Panc1 (cell line): ENCODE measurements at regions not wholly inside any gene's neighbourhood (a gene's known extent, or its start where the extent isn't known, plus 50 kb on each side); places are given as distances from the start of the nearest gene placed in this dataset.

Experiments used
- ATAC-seq: fragments of 200-7000 bp; cut with Tn5 transposase; 2 replicates; pipeline ENCODE4 v1.9.1; 2020; ENCODE audit warnings: mild to moderate bottlenecking, moderate library complexity
- BruUV-seq: library from RNA; stranded (reverse); fragments of 400-500 nt; replicated peaks from 2 replicates; lab custom pipeline; 2021; lab: Mats Ljungman, UMichigan
- CTCF ChIA-PET: fragments of 300-600 bp; sonication (Branson Sonifier 250); formaldehyde crosslinking; loops from one replicate; lab custom pipeline; 2022; ENCODE audit warnings: antibody characterized with exemption; lab: Charles Lee
- POLR2A ChIA-PET: fragments of 300-600 bp; sonication (Branson Sonifier 250); formaldehyde crosslinking; loops from one replicate; lab custom pipeline; 2022; ENCODE audit warnings: antibody characterized with exemption; lab: Charles Lee
- DNase-seq: peaks from one replicate; pipeline ENCODE4 v3.0.0-alpha.2; 2010; ENCODE audit warnings: low read depth, low spot score
- H3K27ac ChIP-seq: 2 replicates; pipeline ENCODE4 v1.5.1; 2011; ENCODE audit warnings: mild to moderate bottlenecking, low read length, inconsistent platforms
- H3K27me3 ChIP-seq: fragments of 200-500 bp; sonication (Bioruptor generic); 2 replicates; pipeline ENCODE4 v1.6.0; 2014; ENCODE audit warnings: low read length, inconsistent platforms; ENCODE audit not compliant: control insufficient read depth, insufficient read depth
- H3K36me3 ChIP-seq: fragments of 200-500 bp; sonication (Bioruptor generic); 2 replicates; pipeline ENCODE4 v1.5.1; 2014; ENCODE audit warnings: inconsistent platforms, mild to moderate bottlenecking, low read length, moderate library complexity; ENCODE audit not compliant: control insufficient read depth, insufficient read depth
- H3K4me1 ChIP-seq: 2 replicates; pipeline ENCODE4 v1.5.1; 2011; ENCODE audit warnings: inconsistent platforms, mild to moderate bottlenecking, low read length, moderate library complexity; ENCODE audit not compliant: control insufficient read depth, insufficient read depth
- H3K4me3 ChIP-seq, 2 experiments: 2 replicates each; pipeline ENCODE4 v1.5.1; 2011 to 2012; ENCODE audit warnings: low read depth in 2 of 2, low read length in 2 of 2, mild to moderate bottlenecking in 2 of 2, inconsistent platforms in 1 of 2, moderate library complexity in 1 of 2
- H3K9me3 ChIP-seq: fragments of 200-500 bp; sonication (Bioruptor generic); 2 replicates; pipeline ENCODE4 v1.5.1; 2014; ENCODE audit warnings: low read depth, mild to moderate bottlenecking, inconsistent platforms, low read length, moderate library complexity; ENCODE audit not compliant: control insufficient read depth, insufficient read depth
- CTCF ChIP-seq: fragments of 450-650 bp; IDR thresholded peaks from 2 replicates; pipeline ENCODE4 v1.5.1; 2017; ENCODE audit warnings: mild to moderate bottlenecking
- POLR2AphosphoS5 ChIP-seq: IDR thresholded peaks from 2 replicates; pipeline ENCODE4 v1.6.1; 2012; ENCODE audit warnings: mild to moderate bottlenecking, low read depth, low read length, moderate library complexity
- REST ChIP-seq, 2 experiments: IDR thresholded peaks; 2 replicates each; pipeline ENCODE4 v1.6.1; 2011 to 2012; ENCODE audit warnings: low read depth in 2 of 2, control low read depth in 1 of 2, low read length in 1 of 2, mild to moderate bottlenecking in 1 of 2, moderate library complexity in 1 of 2; ENCODE audit not compliant: insufficient read depth in 1 of 2
- SIN3A ChIP-seq: IDR thresholded peaks from 2 replicates; pipeline ENCODE4 v1.6.1; 2012; ENCODE audit warnings: low read depth, mild to moderate bottlenecking, low read length, moderate library complexity, borderline replicate concordance; ENCODE audit not compliant: insufficient read depth
- TCF7L2 ChIP-seq: IDR thresholded peaks from 2 replicates; pipeline ENCODE4 v1.6.1; 2011; ENCODE audit warnings: mild to moderate bottlenecking, low read depth, low read length, inconsistent platforms
- in situ Hi-C: cut with HindIII; loops from 2 replicates; pipeline ENCODE4 v1.10.0; 2016; ENCODE audit warnings: low sequenced_read_pairs, low pct_unique_long_range_greater_than_20kb
- intact Hi-C: fragments of 100-400 bp; cut with micrococcal nuclease; formaldehyde crosslinking; loops from one replicate; pipeline ENCODE4 v1.10.0; 2022; ENCODE audit not compliant: unreplicated experiment

GRCh38 chr2:220845766-220846273 is 726.3 kb downstream of the EPHA4 start:
- Histone ChIP-seq H3K36me3 (no peaks in the 10 kb centered on the region), H3K9me3 (no peaks in the 10 kb centered on the region), H3K27me3 (no peaks in the 10 kb centered on the region), H3K4me3 (no peak overlapping the region), H3K4me1 (no peaks in the 10 kb centered on the region), H3K27ac (no peak overlapping the region)
- ChIA-PET CTCF (no interaction called here), POLR2A (no interaction called here)
- TF ChIP-seq REST (IDR thresholded peaks at IDR 0.05; ENCODE audit: insufficient read depth in 1 of 2, low read depth in 2 of 2, low read length in 1 of 2), result no peak
- TF ChIP-seq CTCF, result no peak
- no peak for TF ChIP-seq SIN3A
- no peak for TF ChIP-seq TCF7L2
- in situ Hi-C loops (no loop called here), intact Hi-C loops (no loop called here)
- no TSS peak for BruUV-seq
- ATAC-seq (no peak), DNase-seq (no peak)

DNA sequence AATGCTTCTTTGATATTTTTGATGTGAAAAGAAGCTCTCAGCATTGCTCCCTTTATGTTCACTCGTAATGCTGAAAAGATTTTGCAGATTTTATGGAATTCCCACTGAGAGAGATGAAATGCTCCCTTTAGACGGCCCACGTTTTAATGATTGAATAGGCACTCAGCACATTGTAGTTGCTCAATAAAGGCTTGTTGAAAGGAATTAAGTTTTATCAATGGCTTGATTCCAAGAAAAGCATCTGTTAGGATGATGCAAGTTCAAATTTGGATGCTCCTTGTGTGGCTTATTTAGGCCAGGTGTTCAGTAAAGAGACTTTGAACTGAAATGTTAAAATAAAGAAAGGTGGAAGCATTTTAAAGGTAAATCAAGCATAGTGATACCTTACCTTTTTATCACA is 725.1 kb downstream of the EPHA4 start:
- H3K27ac ChIP-seq, result no peak overlapping the region

More for the DNA sequence above, 725.1 kb downstream of the EPHA4 start:
- no peak overlapping the region for H3K4me3 ChIP-seq
- ChIA-PET CTCF (no interaction called here), POLR2A (no interaction called here)
- TF ChIP-seq REST (IDR thresholded peaks at IDR 0.05; ENCODE audit: insufficient read depth in 1 of 2, low read depth in 2 of 2, low read length in 1 of 2) (no peak), TCF7L2 (no peak), CTCF (no peak), POLR2AphosphoS5 (no peak), SIN3A (no peak)
- no peaks in the 10 kb centered on the region for H3K9me3 ChIP-seq
- in situ Hi-C loops (no loop called here), intact Hi-C loops (no loop called here)
- no peaks in the 10 kb centered on the region for H3K4me1 ChIP-seq
- H3K27me3 ChIP-seq, result no peaks in the 10 kb centered on the region
- ATAC-seq (no peak), DNase-seq (no peak)
- BruUV-seq, result no TSS peak
- H3K36me3 ChIP-seq, result no peaks in the 10 kb centered on the region
